NCI-H1417 (cell line): ENCODE measurements at regions not wholly inside any gene's neighbourhood (a gene's known extent, or its start where the extent isn't known, plus 50 kb on each side); places are given as distances from the start of the nearest gene placed in this dataset.
A peak's percentile ranks its signal among the peaks of the same experiment; 100 is the strongest.
"Not testable (repeated sequence)": the region's sequence is repeated elsewhere in the genome, so short reads cannot be mapped to it uniquely, and the experiment has no call there.

Experiments used
- DNase-seq, 3 experiments: peaks; one replicate each; lab custom pipeline; 2025; lab: John Stamatoyannopoulos, UW

DNA sequence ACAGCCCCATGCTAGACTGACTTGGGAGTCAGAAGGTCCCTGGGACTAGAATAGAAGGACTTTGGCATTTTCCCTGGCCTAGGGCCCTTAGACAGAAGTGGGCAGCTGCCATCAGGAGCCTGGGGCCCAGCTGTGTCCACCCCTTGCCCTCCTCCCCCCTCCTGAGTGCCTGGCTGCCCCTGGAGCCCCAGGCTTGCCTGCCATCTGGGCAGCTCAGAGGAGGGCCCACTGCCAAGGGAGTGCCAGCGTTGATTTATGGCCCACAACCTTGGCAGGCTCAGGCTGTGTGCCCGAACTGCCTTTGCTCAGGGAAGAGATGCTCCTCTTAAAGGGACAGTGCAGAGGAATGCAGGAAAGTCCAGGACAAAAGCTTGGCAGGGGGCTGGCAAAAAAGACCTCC, 439.1 kb downstream of the SPATA31A7 start:
- not testable (repeated sequence) for DNase-seq

DNA sequence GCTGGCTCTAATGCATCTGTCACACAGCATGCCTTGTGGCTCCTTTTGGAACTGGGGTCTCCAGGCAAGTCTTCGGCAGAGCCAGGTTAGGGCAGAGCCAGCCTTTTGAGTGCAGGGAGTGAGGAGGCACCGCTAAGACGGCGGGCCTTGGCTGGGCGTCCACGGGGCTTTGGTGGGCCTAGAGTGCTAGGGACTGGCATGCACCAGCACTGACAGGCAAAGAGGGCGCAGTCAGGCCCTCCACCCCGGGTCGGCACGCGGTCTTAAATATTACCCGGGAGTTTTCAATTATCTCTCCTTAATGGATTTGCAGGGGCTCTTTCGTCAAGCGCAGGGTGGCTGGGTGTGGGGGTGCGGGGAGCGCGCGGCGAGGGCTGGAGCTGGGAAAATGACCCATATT, 444.4 kb downstream of the SPATA31A7 start:
- DNase-seq, result no peak

DNA sequence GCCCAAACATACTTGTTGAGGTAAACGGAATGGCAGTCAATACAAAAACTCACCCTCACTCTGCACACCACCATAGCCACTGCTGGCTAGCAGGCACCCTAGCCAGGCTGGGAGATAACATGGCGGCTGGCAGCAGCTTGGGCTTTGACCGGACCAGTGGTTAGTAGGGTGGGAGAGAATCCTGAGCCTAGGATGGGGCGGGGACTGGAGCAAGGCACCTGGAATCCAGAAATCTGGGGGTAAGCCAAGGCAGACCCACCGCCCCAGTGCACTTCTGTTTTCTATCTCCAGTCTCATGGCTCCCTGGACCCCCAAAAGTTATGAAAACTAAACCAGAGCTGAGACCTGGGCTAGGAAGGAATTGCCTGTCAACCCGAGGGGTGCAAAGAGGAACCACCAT, 474.4 kb downstream of the SPATA31A7 start:
- not testable (repeated sequence) for DNase-seq

DNA sequence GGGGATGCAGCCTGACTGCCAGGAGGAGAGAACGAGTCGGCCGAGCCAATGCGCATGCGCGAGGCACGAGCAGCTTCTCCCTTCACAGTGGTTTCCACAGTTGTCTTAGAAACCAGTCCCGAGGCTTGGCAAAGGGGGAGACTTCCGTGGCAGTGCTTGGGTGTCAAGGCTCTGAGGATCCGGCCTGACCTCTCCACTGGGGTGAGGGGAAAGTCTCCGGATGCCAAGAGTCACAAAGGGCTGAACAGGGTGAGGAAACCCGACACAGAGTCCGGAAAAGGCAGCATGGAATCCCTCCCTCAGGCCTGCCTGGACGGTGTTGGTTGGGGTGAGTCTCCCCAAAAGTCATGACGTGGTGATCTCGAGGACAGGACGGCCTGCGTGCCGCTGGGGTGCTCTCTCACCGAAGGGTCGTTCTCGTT, 475.5 kb downstream of the SPATA31A7 start:
- DNase-seq, result peak in 2 of 3 experiments; percentile 15 to 44

DNA sequence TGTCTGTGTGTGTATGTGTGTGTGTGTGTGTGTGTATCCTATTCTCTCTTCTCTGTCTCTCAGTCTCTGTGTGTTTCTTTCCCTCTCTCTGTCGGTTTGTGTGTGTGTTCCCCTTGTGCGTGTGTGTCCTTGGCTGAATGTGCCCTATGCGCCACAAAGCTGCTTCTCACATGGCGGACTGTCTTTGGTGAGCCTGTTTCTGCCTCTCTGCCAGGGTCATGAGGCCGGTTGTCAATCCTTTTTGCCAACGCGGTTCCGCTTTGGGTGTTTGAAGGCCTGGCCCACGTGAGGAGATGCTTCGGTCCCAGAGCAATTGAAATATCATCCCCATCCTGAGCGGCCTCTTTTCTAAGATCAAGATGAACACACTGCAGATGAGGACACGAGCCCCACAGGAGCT, 476.0 kb downstream of the SPATA31A7 start:
- DNase-seq, result no peak

DNA sequence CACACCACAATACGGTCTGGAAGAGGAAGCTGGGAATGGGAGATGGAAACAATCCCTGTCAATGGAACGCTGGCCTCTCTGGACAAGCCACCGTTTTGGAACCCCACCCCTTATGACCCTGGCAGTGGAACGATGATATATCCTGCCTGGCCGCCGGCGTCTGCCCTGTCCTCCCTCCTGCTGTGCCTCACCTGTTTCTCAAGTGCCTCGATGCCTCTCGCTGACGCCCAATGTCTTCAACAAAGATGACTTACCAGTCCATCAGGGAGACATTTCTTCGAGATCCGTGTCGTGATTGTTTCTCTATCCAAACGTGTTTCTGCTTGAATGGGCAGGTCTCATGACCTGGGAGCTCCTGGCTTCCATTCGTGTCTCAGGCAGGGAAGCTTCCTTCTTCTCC, 476.5 kb downstream of the SPATA31A7 start:
- DNase-seq, result no peak

DNA sequence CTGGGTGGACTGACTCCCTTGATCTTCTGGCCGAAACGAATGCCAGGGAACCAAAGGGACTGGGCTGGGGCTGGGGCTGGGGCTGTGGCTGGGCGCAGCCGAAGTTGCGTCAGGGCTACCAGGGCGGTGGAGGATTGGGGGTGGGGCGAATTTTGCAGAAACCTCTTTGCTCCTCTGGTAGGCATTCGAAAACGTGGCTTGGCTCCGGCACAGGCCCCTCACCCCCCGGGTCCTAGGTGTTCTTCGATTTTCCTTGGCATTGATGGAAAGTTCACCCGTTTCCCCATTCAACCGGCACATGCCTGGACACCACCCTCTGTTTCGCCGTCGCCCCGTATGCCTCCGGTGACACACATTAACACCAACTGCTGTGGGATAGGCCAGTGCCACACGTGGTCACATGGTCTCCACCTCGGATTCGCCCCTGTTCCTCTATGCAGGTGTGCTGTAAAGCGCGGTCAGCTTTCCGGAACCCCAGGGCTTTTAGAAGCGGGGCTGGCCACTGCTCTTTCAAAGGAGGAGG, 477.1 kb downstream of the SPATA31A7 start:
- DNase-seq, result no peak

DNA sequence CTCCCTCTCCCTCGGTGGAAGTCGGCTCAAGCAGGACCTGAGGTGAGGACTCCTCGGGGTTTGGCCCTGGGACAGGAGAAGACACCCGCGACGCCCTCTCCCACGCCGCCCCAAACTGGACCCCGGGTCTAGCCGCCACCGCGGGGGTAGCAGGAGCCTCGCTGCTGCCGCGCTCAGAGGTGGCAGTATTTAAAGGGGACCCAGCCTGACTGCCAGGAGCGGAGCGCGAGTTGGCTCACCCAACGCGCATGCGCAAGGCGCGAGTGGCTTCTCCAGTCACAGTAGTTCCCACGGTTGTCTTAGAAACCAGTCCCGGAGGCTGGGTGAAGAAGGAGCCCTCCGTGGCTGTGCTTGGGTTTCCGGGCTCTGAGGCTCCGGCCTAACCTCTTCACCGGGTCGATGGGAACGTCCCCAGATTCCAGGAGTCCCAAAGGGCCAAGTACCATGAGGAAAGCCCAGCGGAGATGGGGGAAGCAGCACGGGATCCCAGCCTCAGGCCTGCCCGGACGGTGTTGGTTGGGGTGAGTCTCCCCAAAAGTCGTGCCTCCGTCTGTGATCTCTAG, 477.8 kb downstream of the SPATA31A7 start:
- DNase-seq, result no peak

DNA sequence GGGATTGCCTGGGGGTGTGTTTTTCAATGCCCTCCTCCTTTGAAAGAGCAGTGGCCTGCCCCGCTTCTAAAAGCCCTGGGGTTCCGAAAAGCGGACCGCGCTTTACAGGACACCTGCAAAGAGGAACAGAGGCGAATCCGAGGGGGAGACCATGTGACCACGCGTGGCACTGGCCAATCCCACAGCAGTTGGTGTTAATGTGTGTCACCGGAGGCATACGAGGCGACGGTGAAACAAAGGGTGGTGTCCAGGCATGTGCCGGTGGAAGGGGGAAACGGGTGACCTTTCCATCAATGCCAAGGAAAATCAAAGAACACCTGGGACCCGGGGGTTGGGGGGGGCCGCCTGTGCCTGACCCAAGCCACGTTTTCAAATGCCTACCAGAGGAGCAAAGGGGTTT, 478.4 kb downstream of the SPATA31A7 start:
- DNase-seq, result not testable (repeated sequence)

DNA sequence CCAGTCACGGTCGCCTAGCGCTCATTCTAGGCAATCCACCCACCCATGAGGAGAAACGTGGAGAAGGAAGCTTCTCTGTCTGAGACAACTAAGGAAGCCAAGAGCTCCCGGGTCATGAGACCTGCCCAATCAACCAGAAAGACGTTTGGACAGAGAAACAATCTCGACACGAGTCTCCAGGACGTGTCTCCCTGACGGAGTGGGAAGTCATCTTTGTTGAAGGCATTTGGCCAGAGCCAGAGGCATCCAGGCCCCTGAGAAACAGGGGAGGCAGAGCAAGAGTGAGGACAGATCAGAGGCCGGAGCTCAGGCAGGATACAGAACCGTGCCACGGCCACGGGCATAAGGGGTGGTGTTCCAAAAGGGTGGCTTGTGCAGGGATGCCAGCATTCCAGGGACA, 479.0 kb downstream of the SPATA31A7 start:
- no peak for DNase-seq

DNA sequence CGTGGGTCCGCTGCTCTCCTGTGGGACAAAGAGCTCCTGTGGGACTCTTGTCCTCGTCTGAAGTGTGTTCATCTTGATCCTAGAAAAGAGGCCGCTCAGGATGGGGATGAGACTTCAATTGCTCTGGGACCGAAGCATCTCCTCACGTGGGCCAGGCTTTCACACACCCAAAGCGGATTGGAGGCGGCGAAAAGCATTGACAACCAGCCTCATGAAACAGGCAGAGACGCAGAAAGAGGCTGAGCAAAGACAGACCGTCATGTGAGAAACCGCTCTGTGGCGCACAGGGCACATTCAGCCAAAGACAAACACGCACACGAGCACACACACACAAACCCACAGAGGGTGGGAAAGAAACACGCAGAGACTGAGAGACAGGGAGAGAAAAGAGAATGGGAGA, 479.5 kb downstream of the SPATA31A7 start:
- no peak for DNase-seq

DNA sequence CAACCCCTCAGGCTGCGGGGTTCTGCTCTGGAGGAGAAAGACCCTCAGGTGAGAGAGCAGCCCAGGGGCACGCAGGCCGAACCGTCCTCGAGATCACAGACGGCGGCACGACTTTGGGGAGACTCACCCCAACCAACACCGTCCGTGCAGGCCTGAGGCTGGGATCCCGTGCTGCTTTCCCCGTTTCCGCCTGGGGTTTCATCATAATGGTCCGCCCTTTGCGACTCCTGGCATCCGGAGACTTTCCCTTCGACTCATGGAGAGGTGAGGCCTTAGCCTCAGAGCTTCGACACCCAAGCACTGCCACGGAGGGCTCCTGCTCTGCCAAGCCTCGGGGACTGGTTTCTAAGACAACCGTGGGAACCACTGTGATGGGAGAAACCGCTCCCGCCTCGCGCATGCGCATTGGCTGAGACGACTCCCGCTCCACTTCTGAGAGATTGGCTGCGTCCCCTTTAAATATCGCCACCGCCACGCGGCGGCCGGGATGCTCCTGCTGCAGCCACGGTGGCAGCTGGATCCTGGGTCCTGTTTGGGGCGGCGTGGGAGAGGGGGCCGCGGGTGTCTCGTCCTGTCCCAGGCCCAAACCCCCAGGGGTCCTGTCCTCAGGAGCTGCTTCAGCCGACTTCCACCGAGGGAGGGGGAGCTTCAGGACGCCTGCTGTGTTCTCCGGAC, 480.1 kb downstream of the SPATA31A7 start:
- DNase-seq, result not testable (repeated sequence)

DNA sequence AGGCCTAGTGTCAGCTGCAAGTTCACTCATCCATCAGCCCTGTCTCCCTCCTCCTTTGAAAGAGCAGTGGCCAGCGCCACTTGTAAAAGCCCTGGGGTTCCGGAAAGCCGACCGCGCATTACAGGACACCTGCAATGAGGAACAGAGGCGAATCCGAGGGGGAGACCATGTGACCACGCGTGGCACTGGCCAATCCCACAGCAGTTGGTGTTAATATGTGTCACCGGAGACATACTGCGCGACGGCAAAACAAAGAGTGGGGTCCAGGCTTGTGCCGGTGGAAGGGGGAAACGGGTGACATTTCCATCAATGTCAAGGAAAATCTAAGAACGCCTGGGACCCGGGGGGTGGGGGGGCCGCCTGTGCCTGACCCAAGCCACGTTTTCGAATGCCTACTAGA, 480.8 kb downstream of the SPATA31A7 start:
- DNase-seq, result no peak

DNA sequence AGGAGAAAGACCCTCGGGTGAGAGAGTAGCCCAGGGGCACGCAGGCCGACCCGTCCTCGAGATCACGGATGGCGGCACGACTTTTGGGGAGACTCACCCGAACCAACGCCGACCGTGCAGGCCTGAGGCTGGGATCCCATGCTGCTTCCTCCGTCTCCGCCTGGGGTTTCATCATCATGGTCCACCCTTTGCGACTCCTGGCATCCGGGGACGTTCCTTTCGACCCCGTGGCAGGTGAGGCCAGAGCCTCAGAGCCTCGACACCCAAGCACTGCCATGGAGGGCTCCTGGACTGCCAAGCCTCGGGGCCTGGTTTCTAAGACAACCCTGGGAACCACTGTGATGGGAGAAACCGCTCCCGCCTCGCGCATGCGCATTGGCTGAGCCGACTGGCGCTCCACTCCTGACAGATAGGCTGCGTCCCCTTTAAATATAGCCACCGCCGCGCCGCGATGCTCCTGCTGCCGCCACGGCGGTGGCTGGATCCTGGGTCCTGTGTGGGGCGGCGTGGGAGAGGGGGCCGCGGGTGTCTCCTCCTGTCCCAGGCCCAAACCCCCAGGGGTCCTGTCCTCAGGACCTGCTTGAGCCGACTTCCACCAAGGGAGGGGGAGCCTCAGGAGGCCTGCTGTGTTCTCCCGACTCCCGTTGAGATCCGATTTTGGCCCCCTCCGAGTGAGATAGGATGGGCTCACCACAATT, 481.6 kb downstream of the SPATA31A7 start:
- no peak for DNase-seq

DNA sequence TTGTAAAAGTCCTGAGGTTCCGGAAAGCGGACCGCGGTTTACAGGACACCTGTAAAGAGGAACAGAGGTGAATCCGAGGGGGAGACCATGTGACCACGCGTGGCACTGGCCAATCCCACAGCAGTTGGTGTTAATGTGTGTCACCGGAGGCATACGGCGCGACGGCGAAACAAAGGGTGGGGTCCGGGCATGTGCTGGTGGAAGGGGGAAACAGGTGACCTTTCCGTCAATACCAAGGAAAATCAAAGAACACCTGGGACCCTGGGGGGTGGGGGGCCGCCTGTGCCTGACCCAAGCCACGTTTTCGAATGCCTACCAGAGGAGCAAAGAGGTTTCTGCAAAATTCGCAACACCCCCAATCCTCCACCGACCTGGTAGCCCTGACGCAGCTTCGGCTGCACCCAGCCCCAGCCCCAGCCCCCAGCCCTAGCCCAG, 482.3 kb downstream of the SPATA31A7 start:
- not testable (repeated sequence) for DNase-seq

DNA sequence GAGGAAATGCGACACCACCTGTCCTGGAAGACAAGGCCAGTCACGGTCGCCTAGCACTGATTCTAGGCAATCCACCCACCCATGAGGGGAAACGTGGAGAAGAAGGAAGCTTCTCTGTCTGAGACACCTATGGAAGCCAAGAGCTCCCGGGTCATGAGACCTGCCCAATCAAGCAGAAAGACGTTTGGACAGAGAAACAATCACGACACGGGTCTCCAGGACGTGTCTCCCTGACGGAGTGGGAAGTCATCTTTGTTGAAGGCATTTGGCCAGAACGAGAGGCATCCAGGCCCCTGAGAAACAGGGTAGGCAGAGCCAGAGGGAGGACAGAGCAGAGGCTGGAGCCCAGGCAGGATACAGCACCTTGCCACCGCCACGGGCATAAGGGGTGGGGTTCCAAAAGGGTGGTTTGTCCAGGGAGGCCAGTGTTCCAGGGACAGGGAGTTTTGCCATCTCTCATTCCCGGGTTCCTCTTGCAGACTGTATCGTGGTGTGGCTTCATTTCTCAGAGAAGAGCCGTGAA, 482.9 kb downstream of the SPATA31A7 start:
- DNase-seq, result not testable (repeated sequence)

DNA sequence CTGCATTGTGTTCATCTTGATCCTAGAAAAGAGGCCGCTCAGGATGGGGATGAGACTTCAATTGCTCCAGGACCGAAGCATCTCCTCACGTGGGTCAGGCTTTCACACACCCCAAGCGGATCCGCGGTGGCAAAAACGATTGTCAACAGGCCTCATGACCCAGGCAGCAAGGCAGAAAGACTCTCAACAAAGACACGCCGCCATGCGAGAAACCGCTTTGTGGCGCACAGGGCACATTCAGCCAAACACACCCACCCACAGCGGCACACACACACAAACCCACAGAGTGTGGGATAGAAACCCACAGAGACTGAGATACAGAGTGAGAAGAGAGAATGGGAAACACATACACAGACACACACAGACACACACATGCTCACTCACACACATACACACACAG, 483.4 kb downstream of the SPATA31A7 start:
- no peak for DNase-seq

DNA sequence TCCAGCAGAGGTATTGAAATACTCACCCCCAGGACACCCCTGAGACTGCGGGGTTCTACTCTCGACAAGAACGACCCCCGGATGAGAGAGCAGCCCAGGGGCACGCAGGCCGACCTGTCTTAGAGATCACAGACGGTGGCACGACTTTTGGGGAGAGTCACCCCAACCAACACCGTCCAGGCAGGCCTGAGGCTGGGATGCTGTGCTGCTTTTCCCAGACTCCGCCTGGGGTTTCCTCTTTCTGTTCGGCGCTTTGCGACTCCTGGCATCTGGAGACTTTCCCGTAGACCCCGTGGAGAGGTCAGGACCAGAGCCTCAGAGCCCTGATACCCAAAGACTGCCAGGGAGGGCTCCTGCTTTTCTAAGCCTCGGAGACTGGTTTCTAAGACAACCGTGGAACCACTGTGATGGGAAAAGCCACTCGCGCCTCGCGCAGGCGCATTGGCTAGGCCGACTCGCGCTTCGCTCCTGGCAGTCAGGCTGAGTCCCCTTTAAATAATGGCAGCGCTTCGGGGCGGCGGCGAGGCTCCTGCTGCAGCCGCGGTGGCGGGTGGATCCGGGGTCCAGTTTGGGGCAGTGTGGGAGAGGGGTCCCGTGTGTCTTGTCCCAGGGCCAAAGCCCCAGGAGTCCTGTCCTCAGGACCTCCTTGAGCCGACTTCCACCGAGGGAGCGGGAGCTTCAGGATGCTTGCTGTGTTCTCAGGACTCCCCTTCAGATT, 484.0 kb downstream of the SPATA31A7 start:
- DNase-seq, result peak in 2 of 3 experiments; percentile 3 to 22

DNA sequence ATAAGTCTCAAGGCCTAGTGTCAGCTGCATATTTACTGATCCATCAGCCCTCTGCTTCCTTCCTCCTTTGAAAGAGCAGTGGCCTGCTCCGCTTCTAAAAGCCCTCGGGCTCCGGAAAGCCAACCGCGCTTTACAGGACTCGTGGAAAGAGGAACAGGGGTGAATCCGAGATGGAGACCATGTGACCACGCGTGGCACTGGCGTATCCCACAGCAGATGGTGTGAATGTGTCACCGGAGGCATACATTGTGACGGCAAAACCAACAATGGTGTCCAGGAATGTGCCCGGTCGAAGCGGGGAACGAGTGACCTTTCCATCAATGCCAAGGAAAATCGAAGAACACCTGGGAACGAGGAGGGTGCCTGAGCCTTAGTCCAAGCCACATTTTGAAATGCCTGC, 484.6 kb downstream of the SPATA31A7 start:
- DNase-seq, result no peak

DNA sequence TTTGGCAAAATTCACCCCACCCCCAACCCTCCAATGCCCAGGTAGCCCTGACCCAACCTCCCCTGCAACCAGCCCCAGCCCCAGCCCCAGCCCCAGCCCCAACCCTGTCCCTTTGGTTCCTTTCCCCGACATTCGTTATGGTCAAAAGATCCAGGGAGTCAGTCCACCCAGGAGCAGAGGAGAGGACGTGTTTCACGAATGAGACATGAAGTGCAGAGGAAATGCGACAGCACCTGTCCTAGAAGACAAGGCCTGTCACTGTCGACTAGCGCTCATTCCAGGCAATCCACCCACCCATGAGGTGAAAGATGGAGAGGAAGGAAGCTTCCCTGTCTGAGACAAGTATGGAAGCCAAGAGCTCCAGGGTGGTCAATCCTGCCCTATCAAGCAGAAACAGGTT, 485.0 kb downstream of the SPATA31A7 start:
- no peak for DNase-seq
